CD4-positive, alpha-beta T cell treated with Interleukin-4 for 1 hour (primary cell): ENCODE measurements at regions not wholly inside any gene's neighbourhood (a gene's known extent, or its start where the extent isn't known, plus 50 kb on each side); places are given as distances from the start of the nearest gene placed in this dataset.

Experiments
- DNase-seq, 2 donors: peaks; one replicate each; pipeline ENCODE4 v3.0.0-alpha.2; 2020 to 2022

DNA sequence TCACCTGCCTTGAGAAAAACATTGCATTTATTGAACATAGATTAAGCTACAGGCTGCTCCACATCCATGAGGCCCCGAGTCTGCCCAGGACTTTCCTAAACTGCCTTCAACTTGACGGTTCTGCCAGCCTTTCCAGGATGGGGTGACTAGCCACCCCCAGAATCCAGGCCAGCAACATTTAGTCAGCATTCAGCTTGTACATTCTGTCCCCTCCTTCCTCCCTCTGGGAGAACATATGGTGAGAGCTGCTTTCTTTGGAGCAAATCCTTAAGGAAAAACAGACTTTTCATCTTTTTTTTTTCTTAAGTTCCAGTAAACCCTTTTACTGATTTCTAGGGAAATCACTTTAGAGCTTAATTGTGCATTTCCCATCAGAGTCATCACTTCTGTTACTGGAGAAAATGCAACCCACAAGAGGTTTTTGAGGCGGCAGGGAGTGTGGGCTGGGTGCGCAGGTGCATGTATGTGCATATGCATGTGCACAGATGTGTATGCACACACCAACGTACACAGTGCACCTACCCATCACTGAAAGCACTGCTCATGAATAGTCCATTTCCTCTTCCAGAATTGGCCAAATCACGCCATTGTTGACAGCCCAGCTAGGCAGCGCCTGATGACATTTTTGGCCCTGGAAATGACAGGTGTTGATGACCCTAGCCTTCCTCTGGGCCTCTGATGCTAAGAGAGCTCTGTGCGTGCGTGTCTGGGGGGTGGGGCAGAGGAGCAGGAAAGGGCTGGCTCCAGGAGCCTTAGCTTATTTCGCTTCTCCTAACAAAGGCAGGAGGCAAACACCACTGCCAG is 145.6 kb downstream of the HSD17B3 start:
- DNase-seq: no peak

DNA sequence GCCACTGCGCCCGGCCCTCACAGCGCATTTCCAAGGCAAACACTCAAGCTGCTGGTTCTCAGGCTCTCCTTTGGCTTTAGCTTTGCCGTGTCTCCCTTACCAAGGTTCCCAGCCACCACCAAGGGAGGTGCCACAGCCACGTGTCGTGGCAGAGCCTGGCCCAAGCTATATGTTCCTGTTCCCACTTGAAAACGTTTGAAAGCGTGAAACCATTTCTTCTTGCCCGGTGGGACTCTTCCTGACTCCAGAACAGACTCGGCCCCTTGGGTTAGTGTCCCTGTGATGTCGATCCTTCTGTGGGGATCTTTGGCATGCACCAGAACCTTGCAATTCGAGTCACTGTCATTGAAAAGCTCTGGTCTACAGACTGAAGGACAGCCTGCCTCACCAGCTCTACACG is 147.9 kb downstream of the HSD17B3 start:
- DNase-seq: no peak

DNA sequence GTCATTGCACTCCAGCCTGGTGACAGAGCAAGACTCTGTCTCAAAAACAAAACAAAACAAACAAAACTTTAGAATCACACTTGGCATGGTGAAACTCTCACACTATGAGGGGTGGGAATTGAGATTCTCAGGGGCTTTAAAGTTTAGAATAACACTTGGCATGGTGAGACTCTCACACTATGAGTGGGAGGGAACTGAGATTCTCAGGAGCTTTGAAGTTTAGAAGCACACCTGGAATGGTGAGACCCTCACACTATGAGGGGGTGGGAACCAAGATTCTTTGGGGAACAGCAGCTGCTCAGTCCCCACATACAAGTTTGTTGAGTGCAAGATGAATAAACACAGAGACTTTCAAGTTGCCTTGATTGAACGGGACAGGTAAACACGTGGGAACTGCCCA is 149.4 kb downstream of the HSD17B3 start:
- no peak for DNase-seq

DNA sequence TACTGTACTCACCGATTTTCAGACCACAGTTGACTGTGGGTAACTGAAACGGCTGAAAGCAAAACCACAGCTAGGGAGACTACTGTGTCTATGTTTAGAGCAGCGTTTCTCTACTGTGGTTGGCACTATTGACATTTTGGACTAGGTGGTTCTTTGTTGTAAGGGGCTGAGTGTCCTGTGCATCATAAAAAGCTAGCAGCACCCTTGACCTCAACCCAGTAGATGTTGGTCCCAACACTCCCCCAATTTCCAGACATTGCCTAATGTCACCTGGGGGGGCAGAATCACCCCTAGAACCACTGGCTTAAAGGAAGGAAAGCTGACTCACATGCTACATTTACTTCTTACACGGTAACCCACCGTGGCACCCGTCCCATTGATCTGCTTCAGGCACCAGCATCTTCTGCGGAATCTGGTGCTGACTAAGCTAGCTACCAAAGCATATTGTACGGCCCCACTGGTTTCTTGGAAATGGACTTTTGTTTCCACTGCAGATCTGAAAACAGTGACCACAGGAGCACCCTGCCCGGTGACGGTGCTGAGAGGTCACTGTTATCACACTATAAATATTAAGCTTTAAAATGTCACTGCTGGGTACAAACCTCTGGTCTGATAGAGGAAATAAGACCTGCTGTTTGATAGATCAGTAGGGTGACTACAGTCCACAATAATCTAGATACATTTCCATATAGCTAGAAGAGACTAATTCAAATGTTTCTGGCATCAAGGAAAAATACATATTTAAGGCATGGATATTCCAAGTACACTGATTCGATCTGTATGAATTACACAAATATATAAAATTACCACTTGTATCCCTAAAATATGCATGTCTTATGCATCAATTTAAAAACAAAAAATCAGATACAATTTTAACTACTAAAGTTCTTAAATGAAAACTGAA is 151.4 kb downstream of the HSD17B3 start:
- DNase-seq: peak; percentile 23 to 51

DNA sequence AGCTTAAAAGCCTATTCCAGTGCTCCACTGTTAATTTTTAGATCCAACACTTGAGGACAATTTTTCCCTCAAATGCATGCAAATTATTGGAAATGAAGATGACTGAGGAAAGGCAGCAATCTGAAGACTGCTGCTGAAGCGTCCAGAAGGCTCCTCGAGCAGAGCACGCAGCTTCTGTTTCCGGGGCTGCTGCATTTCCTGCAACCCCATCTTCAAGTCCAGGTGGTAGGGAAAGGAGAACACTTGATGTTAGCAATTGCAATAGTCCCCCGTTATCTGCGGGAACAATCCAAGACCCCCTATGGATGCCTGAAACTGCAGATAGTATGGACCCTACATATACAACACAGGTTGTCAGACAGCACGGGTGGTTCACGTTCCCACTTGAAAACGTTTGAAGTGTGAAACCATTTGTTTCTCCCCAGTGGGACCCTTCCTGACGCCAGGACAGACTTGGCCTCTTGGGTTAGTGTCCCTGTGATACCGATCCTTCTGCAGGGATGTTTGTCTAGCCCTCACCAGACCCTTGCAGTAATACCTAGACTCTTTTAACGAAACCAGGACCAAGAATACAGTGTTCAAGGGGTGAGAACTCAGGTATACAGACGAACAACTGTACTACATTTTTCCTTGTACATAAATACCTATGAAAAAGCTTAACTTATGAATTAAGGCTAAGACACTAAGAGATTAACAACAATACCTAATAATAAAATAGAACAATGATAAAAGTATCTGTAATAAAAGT is 152.3 kb downstream of the HSD17B3 start:
- no peak for DNase-seq

DNA sequence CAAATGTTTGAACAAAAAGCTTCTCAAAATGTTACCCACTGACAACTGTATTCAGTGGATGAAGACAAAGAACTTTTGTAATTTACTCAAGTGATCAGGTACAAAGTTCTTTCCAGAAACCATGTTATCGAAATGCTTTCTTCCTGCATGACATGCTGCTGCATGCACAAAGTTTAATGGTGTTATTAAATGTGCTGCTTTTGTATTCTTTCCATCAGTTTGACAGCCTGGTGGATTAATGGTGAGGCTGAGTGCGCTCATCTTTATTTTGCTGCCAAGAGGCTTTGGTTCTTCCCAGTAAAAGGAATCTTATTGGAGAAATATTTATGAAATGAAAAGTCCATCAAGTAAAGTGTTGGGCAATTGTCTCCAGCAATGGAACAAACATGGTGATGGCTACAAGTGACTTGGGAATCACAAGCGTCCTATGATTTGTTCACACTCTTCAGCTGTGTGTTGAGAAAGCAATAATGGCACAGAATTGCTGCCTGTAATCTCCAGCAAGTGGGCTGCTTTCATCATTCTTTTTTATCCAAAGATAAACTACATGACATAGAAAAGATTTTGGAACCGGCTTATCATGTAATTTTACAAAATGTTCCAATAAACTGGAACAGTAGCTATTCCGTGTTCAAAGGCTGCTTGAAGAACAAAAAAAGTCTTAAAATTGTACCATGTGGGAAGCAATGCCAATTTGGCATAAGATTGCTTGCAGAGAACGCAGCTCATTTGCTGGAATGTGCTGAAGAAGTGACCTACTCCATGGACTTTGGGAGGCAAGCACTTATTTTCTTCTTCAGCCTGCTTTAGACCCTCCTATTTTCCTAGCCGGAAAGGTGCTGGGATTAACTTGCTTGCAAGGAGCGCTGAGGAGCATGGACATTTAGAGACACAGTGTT is 153.1 kb downstream of the HSD17B3 start:
- DNase-seq: no peak

DNA sequence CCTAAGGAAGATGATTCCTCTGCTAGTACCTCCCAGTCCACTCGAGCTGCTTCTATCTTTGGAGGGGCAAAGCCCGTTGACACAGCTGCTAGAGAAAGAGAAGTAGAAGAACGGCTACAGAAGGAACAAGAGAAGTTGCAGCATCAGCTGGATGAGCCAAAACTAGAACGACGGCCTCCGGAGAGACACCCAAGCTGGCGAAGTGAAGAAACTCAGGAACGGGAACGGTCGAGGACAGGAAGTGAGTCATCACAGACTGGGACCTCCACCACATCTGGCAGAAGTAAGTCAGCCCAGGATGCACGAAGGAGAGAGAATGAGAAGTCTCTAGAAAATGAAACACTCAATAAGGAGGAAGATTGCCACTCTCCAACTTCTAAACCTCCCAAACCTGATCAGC is 154.9 kb downstream of the HSD17B3 start:
- DNase-seq: peak in 1 of 2 donors; percentile 49

DNA sequence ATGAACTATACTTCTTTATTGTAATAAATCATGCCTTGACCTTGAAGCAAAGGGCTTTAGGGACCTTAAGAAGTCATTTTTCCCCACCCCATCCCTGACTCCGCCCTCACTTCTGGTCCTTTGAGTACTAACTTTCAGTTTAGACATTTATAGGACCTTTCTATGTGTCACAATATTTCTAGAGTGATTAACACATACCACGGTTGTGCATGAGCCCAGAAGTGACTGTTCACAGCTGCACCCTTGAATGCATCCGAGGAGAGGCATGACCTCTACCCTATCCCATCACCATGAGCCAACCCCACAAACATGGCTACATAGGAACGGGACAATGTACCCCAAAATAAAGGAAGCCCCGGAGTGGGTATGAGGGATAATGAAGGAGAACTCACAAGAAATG is 160.3 kb downstream of the HSD17B3 start:
- no peak for DNase-seq

DNA sequence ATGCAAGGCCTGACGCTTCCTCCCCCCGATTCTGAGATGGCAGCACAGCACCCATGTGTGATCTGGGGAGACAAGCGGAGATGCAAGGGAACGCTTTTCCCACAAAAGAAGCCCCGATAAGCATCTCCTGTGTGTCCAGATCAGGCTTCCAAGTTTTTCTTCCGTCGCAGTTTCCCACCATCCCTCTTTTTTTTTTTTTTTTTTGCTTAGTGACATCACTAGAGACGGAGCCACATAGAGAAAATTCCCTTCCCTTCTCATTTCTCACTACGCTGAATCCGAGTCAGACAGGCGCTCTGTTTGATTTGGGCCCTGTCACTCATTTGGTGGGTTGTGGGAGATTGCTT is 160.9 kb downstream of the HSD17B3 start:
- DNase-seq: no peak

DNA sequence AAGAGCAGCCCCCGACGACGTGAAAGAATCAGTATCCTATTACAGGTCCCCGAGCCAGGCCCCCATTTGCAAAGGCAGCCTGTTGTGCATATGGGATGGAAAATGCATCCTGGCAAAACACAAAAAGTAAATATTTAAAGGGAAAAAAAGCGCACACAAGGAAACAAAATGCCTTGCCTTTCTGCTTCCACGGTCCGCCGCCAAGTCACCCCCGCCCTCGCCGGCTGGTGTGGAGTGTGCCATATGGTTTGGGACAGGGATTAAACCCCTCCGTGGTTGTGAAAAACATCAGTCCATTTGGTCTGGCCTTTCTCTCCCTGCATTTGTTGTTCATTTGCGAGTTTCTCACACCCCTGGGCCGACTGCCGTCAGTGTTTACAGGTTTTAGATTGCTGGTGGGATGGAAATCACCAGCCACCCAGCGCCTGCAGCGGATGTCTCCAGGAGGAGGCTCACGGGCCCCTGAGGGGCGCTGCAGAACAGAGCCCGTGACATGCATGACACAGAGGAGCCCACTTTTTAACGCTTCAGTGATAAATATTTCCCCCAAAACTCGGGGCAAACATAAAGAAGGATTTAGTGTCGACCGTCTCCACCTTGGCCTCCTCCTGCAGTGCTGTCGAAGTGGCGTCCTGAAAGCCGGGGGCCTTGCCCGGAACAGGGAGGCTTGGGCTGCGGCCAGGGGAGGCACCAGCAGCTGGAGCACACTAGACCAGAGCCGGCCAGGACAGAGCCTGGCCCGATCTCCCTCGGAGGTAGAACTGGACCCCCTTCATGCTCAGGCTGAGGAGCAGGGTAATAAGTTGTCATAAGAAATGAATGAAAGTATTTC is 161.5 kb downstream of the HSD17B3 start:
- DNase-seq: no peak

DNA sequence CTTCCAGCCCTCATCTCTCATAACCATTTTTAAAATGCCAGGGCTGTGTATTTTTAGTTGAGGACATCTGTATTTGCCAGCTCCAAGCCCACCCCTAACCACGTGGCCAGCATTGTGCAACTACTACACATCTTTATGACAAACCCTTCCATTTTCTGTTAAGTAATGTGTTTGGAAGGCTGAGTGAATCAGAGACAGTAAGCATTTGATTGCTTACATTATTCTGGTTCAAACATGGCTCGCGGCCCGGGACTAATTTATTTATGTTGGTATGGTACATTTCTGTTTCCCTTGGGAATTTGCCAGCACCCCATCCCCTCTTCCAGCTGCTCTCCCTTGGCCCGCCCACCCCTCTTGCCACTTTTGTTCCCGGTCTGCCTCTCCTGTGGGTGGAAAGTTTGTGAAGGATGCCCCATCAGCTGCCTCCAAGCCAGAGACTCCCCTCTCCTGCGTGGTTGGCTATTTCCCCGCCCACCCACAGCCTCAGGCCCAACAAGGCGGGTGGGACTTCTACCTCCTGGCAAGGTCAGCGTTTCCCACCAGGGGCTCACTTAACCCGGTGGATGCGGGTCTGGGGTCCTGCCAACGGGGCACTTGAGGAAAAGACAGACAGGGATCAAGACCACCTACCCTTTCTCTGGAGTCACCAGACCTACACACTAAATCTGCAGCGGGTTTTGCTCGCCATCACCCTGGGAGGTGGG is 162.2 kb downstream of the HSD17B3 start:
- no peak for DNase-seq

DNA sequence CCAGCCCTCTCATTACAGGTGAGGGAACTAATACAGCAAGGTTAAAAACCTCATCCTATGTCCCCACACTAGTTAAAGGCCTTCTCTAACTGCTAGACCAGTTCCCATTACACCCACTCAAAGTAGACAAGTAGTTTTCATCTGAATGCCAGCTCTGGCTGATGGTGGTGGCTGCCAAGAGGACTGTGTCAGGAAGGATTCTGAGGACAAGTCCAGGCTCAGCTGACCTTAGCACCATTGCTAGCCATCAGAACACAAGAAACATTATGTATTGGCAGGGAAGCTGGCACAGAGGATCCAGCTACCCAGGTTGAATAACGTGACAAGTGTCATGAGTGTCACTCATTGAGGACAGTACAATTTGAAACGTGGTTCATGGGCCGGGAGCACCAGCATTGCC is 163.4 kb downstream of the HSD17B3 start:
- DNase-seq: no peak

DNA sequence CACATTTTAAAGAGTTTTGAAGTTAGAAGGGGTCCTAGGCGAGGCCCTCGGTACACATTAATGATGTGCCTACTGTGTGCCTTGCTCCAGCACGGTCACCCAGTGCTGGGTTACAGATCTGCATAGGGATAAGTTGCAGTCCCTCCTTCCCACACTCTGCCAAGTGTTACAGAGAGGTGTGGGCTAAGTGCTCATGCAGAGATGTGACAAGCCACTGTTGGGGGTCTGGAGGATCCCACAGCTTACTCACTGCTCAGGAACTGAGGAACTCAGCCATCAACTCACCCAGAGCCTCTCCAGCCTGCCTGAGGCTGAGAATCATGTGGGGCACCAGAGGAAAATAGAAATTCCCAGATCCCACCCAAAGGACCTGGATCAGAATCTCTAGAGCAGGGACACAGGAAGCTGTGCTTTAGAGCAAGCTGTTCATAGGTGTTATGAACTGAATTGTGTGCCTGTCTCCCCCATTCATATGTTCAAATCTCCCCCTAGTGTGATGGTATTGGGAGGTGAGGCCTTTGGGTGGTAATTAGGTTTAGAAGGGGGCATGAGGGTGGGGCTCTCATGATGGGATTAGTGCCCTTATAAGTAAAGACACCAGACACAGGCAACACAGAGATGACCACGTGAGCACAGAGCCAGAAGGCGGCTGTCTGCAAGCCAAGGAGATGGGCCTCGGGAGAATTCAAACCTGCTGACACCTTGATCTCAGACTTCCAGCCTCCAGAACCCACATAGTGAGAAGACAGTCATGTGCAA is 164.1 kb downstream of the HSD17B3 start:
- no peak for DNase-seq

DNA sequence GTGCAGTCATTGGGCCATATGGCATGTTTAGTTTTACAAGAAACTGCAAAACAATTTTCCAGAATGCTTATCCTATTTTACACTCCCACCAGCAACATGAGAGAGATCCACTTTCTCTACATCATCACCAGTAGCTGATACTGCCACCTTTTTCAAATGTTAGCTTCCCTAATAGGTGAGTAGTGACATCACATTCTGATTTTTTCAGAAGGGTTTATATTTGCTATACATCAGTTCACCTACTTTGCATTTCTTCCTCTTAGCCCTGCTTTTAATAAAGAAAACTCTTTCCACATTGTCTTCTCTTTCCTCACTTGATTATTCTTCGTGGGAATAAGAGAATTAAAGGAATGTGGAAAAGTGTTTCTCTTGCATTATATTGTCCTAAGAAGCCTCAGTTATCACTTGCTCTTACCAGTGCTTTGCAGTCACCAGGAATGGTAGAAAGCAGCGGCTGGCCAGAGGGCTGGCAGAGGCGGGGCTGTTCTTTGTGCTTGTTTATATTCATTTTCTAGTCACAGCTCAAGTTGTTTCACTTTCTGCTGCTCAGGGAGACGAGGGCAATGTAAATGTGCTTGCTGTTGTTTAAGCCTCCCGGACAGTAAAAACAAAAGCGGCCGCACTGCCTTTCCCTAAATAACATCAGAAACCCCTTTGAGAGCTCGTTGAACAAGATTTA is 164.8 kb downstream of the HSD17B3 start:
- peak in 1 of 2 donors; percentile 12 for DNase-seq

DNA sequence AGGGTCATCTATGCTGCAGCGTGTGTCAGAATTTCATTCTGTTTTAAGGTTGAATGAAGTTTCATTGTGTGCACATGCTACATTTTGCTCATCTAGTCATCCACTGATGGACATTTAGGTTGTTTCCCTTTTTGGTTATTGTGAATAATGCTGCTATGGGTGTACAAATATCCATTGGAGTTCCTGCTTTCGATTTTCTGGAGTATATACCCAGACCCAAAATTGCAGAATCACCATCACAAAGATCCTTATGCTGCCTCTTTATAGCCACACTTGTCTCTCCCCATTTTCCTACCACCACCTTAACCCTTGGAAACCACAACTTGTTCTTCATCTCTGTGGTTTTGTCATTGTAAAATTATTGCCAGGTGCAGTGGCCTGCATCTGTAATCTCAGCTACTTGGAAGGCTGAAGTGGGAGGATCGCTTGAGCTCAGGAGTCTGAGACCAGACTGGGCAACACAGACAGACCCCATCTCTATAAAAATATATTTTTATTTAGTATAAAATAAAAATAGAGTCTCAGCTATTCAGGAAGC is 166.2 kb downstream of the HSD17B3 start:
- DNase-seq: no peak

DNA sequence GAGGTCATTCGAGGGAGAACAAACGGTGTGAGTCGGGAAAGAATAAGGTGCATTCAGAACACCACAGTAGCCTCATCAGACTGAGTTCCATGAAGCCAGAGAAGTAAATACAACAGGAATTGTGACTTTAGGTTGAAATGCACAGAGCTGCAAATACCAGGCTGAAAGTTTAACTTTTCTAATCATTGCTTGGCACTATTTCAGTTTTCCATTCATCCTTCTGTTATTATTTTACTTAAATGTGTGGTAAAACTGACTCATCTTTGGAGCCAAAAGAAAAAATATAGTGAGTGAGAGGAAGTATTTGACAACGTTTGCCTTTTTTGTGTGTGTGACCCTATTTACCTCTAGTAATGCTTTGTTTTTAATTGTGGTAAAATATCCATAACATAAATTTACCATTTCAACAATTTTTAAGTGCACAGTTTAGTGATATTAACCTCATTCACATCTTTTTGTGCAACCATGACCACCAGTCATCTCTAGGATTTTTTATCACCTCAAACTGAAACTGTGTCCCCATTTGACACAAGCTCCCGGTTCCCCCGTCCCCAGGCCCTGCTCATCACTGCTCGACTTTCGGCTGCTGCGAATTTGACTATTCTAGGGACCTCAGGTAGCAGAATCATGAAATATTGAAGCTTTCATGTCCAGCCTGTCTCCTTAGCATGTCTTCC is 166.8 kb downstream of the HSD17B3 start:
- no peak for DNase-seq

DNA sequence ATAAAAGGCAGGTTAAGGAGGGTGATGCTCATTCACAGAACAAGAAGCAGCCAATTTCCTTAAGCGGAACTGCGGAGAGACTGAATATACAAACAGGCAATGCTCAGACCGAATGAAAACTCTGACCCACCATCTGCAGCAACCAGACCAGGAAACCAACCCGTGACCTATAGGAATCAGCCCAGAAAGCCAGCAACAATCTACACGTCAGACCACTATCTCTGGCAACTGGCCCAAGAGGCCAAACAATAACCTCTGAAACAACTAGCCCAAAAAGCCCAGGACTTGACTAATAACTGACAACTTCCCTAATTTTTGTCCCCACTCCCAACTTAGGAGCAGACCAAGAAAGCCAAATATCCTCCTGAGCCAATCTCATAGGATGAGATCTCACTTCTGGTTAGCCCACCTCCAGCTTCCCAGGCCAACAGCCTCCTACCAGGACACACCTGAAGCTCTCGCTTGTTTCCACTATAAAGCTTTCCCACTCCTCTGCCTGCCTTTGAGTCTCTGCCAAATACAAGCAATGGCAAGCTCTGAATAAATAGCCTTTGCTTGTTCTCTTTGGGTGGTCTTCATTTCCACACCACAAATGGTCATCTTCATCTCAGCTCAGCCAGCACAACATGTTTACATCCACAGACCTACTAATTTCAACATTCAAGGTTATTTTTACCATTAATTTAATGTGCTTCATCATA is 168.5 kb downstream of the HSD17B3 start:
- no peak for DNase-seq

DNA sequence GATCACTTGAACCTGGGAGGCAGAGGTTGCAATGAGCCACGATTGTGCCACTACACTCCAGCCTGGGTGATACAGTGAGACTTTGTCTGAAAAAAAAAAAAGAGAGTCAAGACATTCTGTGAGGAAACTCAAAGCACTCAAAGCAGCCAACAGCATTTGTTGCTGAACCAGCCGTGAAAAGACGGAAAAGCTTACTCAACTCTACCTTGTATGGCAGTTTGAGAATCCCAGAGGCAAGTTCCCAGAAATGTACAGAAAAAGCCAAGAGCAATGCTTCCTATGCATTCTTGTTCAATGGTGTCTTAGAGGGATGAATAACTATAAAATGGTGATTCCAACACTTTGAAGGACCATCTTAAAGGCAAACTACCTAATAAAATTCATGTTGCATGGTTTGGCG is 170.2 kb downstream of the HSD17B3 start:
- DNase-seq: no peak
